ENCODE measurements at regions not wholly inside any gene's neighbourhood (a gene's known extent, or its start where the extent isn't known, plus 50 kb on each side); places are given as distances from the start of the nearest gene placed in this dataset.

GRCh38 chr19:32038021-32038920 is 307.1 kb upstream of the ZNF507 start:
- no peak for TF ChIP-seq CTCF (IDR thresholded peaks at IDR 0.05; ENCODE audit: poor library complexity)
- no peak for TF ChIP-seq EZH2phosphoT487 (IDR thresholded peaks at IDR 0.05; ENCODE audit: low read depth, severe bottlenecking, unreplicated experiment)
- TF ChIP-seq EZH2 (IDR thresholded peaks at IDR 0.05; ENCODE audit: borderline replicate concordance) = no peak
